Activated naive CD8-positive, alpha-beta T cell treated with anti-CD3 and anti-CD28 coated beads, Interleukin-2, amount 10 ng/mL, durations not matched to agents 7 days and 5 days (primary cell): ENCODE measurements at regions not wholly inside any gene's neighbourhood (a gene's known extent, or its start where the extent isn't known, plus 50 kb on each side); places are given as distances from the start of the nearest gene placed in this dataset.
"Not testable (repeated sequence)": the region's sequence is repeated elsewhere in the genome, so short reads cannot be mapped to it uniquely, and the experiment has no call there.

Experiments used
- ATAC-seq: fragments of 150-1000 bp; cut with Tn5 transposase; one replicate; pipeline ENCODE4 v1.10.0; 2021; ENCODE audit warnings: low read depth, moderate library complexity
- POLR2A ChIA-PET: fragments of 350-600 bp; sonication (Branson Sonifier 250); formaldehyde crosslinking; loops from one replicate; lab custom pipeline; 2021; ENCODE audit warnings: antibody characterized with exemption; lab: Charles Lee
- DNase-seq: peaks from one replicate; pipeline ENCODE4 v3.0.0; 2021
- H3K27ac Mint-ChIP-seq: one replicate; pipeline ENCODE4 v1.8.0; 2022; ENCODE audit warnings: mild to moderate bottlenecking, mixed read lengths
- H3K27me3 Mint-ChIP-seq: one replicate; pipeline ENCODE4 v1.8.0; 2022; ENCODE audit warnings: mild to moderate bottlenecking, moderate library complexity, mixed read lengths
- H3K36me3 Mint-ChIP-seq: one replicate; pipeline ENCODE4 v1.8.0; 2021; ENCODE audit warnings: mild to moderate bottlenecking, mixed read lengths
- H3K4me1 Mint-ChIP-seq: one replicate; pipeline ENCODE4 v1.8.0; 2021; ENCODE audit warnings: mixed read lengths
- H3K4me3 Mint-ChIP-seq: one replicate; pipeline ENCODE4 v1.8.0; 2022; ENCODE audit warnings: mild to moderate bottlenecking, moderate library complexity, mixed read lengths
- H3K9me3 Mint-ChIP-seq: one replicate; pipeline ENCODE4 v1.8.0; 2021; ENCODE audit warnings: mixed read lengths

- POLR2A ChIA-PET = no interaction called here
- H3K27ac Mint-ChIP-seq = no peak overlapping the region
- no peaks in the 10 kb centered on the region for H3K9me3 Mint-ChIP-seq
- no peaks in the 10 kb centered on the region for H3K4me1 Mint-ChIP-seq
- DNase-seq (no peak), ATAC-seq (no peak)
- H3K27me3 Mint-ChIP-seq = peaks cover 4% of the 10 kb centered on the region
- H3K36me3 Mint-ChIP-seq = no peaks in the 10 kb centered on the region
- no peak overlapping the region for H3K4me3 Mint-ChIP-seq
These were observed 51.9 kb upstream of the NMUR2 start for GRCh38 chr5:152456815-152457443.

GRCh38 chr5:152462021-152462721 is 57.1 kb upstream of the NMUR2 start:
- POLR2A ChIA-PET = no interaction called here
- no peak for DNase-seq
- Mint-ChIP-seq H3K9me3 (no peaks in the 10 kb centered on the region), H3K27ac (no peak overlapping the region), H3K4me1 (no peaks in the 10 kb centered on the region), H3K36me3 (no peaks in the 10 kb centered on the region), H3K4me3 (no peak overlapping the region), H3K27me3 (peaks cover 2% of the 10 kb centered on the region)
- no peak for ATAC-seq

- Mint-ChIP-seq H3K9me3 (no peaks in the 10 kb centered on the region), H3K4me1 (no peaks in the 10 kb centered on the region), H3K27ac (no peak overlapping the region), H3K4me3 (no peak overlapping the region), H3K36me3 (no peaks in the 10 kb centered on the region), H3K27me3 (peaks cover 2% of the 10 kb centered on the region)
- POLR2A ChIA-PET = no interaction called here
- DNase-seq (no peak), ATAC-seq (no peak)
These were observed 59.0 kb upstream of the NMUR2 start for GRCh38 chr5:152464048-152464447.

- H3K4me1 Mint-ChIP-seq = peaks cover under 1% of the 10 kb centered on the region
- ATAC-seq = no peak
- no peak overlapping the region for H3K27ac Mint-ChIP-seq
- no peak overlapping the region for H3K4me3 Mint-ChIP-seq
- DNase-seq = no peak
- H3K27me3 Mint-ChIP-seq = no peaks in the 10 kb centered on the region
- POLR2A ChIA-PET = no interaction called here
- H3K36me3 Mint-ChIP-seq = no peaks in the 10 kb centered on the region
- no peaks in the 10 kb centered on the region for H3K9me3 Mint-ChIP-seq
These were observed 60.1 kb upstream of the NMUR2 start for GRCh38 chr5:152465140-152465539.

- no peak overlapping the region for H3K27ac Mint-ChIP-seq
- ATAC-seq (no peak), DNase-seq (no peak)
- H3K27me3 Mint-ChIP-seq = peaks cover 2% of the 10 kb centered on the region
- H3K9me3 Mint-ChIP-seq = no peaks in the 10 kb centered on the region
- H3K36me3 Mint-ChIP-seq = no peaks in the 10 kb centered on the region
- H3K4me3 Mint-ChIP-seq = no peak overlapping the region
- H3K4me1 Mint-ChIP-seq = peaks cover 5% of the 10 kb centered on the region
- POLR2A ChIA-PET = no interaction called here
These were observed 61.1 kb upstream of the NMUR2 start for GRCh38 chr5:152466085-152466745.

GRCh38 chr5:152470167-152470566 is 65.1 kb upstream of the NMUR2 start:
- DNase-seq (no peak), ATAC-seq (no peak)
- peaks cover 2% of the 10 kb centered on the region for H3K27me3 Mint-ChIP-seq
- POLR2A ChIA-PET = no interaction called here
- no peak overlapping the region for H3K4me3 Mint-ChIP-seq
- no peak overlapping the region for H3K27ac Mint-ChIP-seq
- peaks cover 5% of the 10 kb centered on the region for H3K4me1 Mint-ChIP-seq
- no peaks in the 10 kb centered on the region for H3K9me3 Mint-ChIP-seq
- H3K36me3 Mint-ChIP-seq = no peaks in the 10 kb centered on the region

GRCh38 chr5:152472083-152472482 is 67.0 kb upstream of the NMUR2 start:
- H3K27ac Mint-ChIP-seq = no peak overlapping the region
- no peak overlapping the region for H3K4me3 Mint-ChIP-seq
- no peaks in the 10 kb centered on the region for H3K9me3 Mint-ChIP-seq
- POLR2A ChIA-PET = no interaction called here
- ATAC-seq = no peak
- no peak for DNase-seq
- H3K4me1 Mint-ChIP-seq = peaks cover 5% of the 10 kb centered on the region
- no peaks in the 10 kb centered on the region for H3K36me3 Mint-ChIP-seq
- H3K27me3 Mint-ChIP-seq = peaks cover 3% of the 10 kb centered on the region

- H3K4me3 Mint-ChIP-seq = no peak overlapping the region
- no peaks in the 10 kb centered on the region for H3K36me3 Mint-ChIP-seq
- POLR2A ChIA-PET = no interaction called here
- peaks cover 3% of the 10 kb centered on the region for H3K27me3 Mint-ChIP-seq
- no peak overlapping the region for H3K27ac Mint-ChIP-seq
- H3K9me3 Mint-ChIP-seq = no peaks in the 10 kb centered on the region
- H3K4me1 Mint-ChIP-seq = peaks cover 5% of the 10 kb centered on the region
- no peak for ATAC-seq
- no peak for DNase-seq
These were observed 69.9 kb upstream of the NMUR2 start for GRCh38 chr5:152474961-152475360.

GRCh38 chr5:152477536-152477935 is 72.5 kb upstream of the NMUR2 start:
- Mint-ChIP-seq H3K9me3 (peaks cover 3% of the 10 kb centered on the region), H3K27ac (no peak overlapping the region), H3K36me3 (no peaks in the 10 kb centered on the region), H3K4me3 (no peak overlapping the region), H3K4me1 (no peaks in the 10 kb centered on the region), H3K27me3 (peaks cover 2% of the 10 kb centered on the region)
- ATAC-seq (no peak), DNase-seq (no peak)
- POLR2A ChIA-PET = no interaction called here

GRCh38 chr5:152479866-152480265 is 74.8 kb upstream of the NMUR2 start:
- H3K36me3 Mint-ChIP-seq, H3K27ac Mint-ChIP-seq, ATAC-seq: not testable (repeated sequence)

GRCh38 chr5:152480677-152481076 is 75.6 kb upstream of the NMUR2 start:
- H3K27me3 Mint-ChIP-seq, H3K4me3 Mint-ChIP-seq, POLR2A ChIA-PET, H3K27ac Mint-ChIP-seq, H3K36me3 Mint-ChIP-seq, DNase-seq, ATAC-seq, H3K4me1 Mint-ChIP-seq, H3K9me3 Mint-ChIP-seq: not testable (repeated sequence)

More at GRCh38 chr5:152479866-152480265, 74.8 kb upstream of the NMUR2 start:
- H3K4me3 Mint-ChIP-seq, POLR2A ChIA-PET, DNase-seq, H3K9me3 Mint-ChIP-seq, H3K27me3 Mint-ChIP-seq, H3K4me1 Mint-ChIP-seq: not testable (repeated sequence)

GRCh38 chr5:152487130-152487529 is 82.1 kb upstream of the NMUR2 start:
- ATAC-seq (no peak), DNase-seq (no peak)
- no peak overlapping the region for H3K4me3 Mint-ChIP-seq
- POLR2A ChIA-PET = no interaction called here
- no peaks in the 10 kb centered on the region for H3K4me1 Mint-ChIP-seq
- no peak overlapping the region for H3K27ac Mint-ChIP-seq
- H3K27me3 Mint-ChIP-seq = peaks cover 2% of the 10 kb centered on the region
- no peaks in the 10 kb centered on the region for H3K36me3 Mint-ChIP-seq
- no peaks in the 10 kb centered on the region for H3K9me3 Mint-ChIP-seq

GRCh38 chr5:152488869-152489268 is 83.8 kb upstream of the NMUR2 start:
- Mint-ChIP-seq H3K4me1 (no peaks in the 10 kb centered on the region), H3K36me3 (no peaks in the 10 kb centered on the region), H3K27ac (no peak overlapping the region), H3K9me3 (no peaks in the 10 kb centered on the region), H3K4me3 (no peak overlapping the region), H3K27me3 (peaks cover 1% of the 10 kb centered on the region)
- ATAC-seq (no peak), DNase-seq (no peak)
- POLR2A ChIA-PET = no interaction called here
